Liver (tissue), 8 donors: ENCODE measurements at regions not wholly inside any gene's neighbourhood (a gene's known extent, or its start where the extent isn't known, plus 50 kb on each side); places are given as distances from the start of the nearest gene placed in this dataset.

ENCODE experiments used
- DNase-seq: peaks from one replicate; pipeline ENCODE4 v3.0.0-alpha.2; 2017; ENCODE audit warnings: low spot score
- H3K27ac ChIP-seq, 2 donors: one replicate each; pipeline ENCODE4 v1.7.0; 2013; ENCODE audit warnings: inconsistent platforms in 2 of 2, low read length in 2 of 2, control low read depth in 1 of 2, low read depth in 1 of 2, mild to moderate bottlenecking in 1 of 2
- H3K27me3 ChIP-seq, 4 donors: one replicate each; pipeline versions ENCODE4 v1.6.1 to v1.7.0; 2013; ENCODE audit warnings: low read length in 3 of 4, inconsistent platforms in 1 of 4, mild to moderate bottlenecking in 1 of 4, moderate library complexity in 1 of 4; ENCODE audit not compliant: control insufficient read depth in 4 of 4, insufficient read depth in 4 of 4
- H3K36me3 ChIP-seq, 4 donors: one replicate each; pipeline versions ENCODE4 v1.6.1 to v1.7.0; 2013; ENCODE audit warnings: low read length in 3 of 4, mild to moderate bottlenecking in 3 of 4, low read depth in 1 of 4, moderate library complexity in 1 of 4; ENCODE audit not compliant: control insufficient read depth in 4 of 4, insufficient read depth in 3 of 4
- H3K4me1 ChIP-seq, 4 donors: one replicate each; pipeline versions ENCODE4 v1.6.1 to v1.7.0; 2013; ENCODE audit warnings: low read length in 3 of 4, mild to moderate bottlenecking in 3 of 4, moderate library complexity in 1 of 4; ENCODE audit not compliant: control insufficient read depth in 4 of 4, insufficient read depth in 4 of 4
- H3K4me3 ChIP-seq, 3 donors: one replicate each; pipeline versions ENCODE4 v1.6.1 to v1.7.0; 2013; ENCODE audit warnings: low read length in 3 of 3, control low read depth in 1 of 3, low read depth in 1 of 3, mild to moderate bottlenecking in 1 of 3
- H3K9ac ChIP-seq, 2 donors: one replicate each; pipeline ENCODE4 v1.7.0; 2013; ENCODE audit warnings: low read length in 2 of 2, mild to moderate bottlenecking in 2 of 2, moderate library complexity in 2 of 2, control low read depth in 1 of 2, low read depth in 1 of 2
- H3K9me3 ChIP-seq, 4 donors: one replicate each; pipeline versions ENCODE4 v1.6.1 to v1.7.0; 2013; ENCODE audit warnings: low read length in 3 of 4; ENCODE audit not compliant: control insufficient read depth in 4 of 4
- CTCF ChIP-seq: fragments of 150-350 bp; IDR thresholded peaks from 2 replicates; pipeline ENCODE4 v1.5.1; 2017; ENCODE audit warnings: improper control_type of control experiment, low read depth, low read length; ENCODE audit not compliant: missing input control
- EGR1 ChIP-seq, 2 donors: IDR thresholded peaks; 2 replicates each; pipeline ENCODE4 v1.6.1; 2016 to 2018; ENCODE audit warnings: antibody characterized with exemption in 2 of 2, low read depth in 2 of 2
- FOXA1 ChIP-seq: IDR thresholded peaks from 2 replicates; pipeline ENCODE4 v1.6.1; 2016; ENCODE audit warnings: antibody characterized with exemption
- FOXA2 ChIP-seq: IDR thresholded peaks from 2 replicates; pipeline ENCODE4 v1.6.1; 2016; ENCODE audit warnings: antibody characterized with exemption
- GABPA ChIP-seq, 2 donors: IDR thresholded peaks in 1 of 2; conservative IDR thresholded peaks in 1 of 2; 2 replicates each; pipeline ENCODE4 v1.6.1; 2016; ENCODE audit warnings: antibody characterized with exemption in 2 of 2, mild to moderate bottlenecking in 1 of 2, moderate library complexity in 1 of 2
- HNF4A ChIP-seq, 2 donors: conservative IDR thresholded peaks; 2 replicates each; pipeline ENCODE4 v1.6.1; 2016; ENCODE audit warnings: antibody characterized with exemption in 2 of 2, mild to moderate bottlenecking in 2 of 2
- HNF4G ChIP-seq: IDR thresholded peaks from 2 replicates; pipeline ENCODE4 v1.6.1; 2016; ENCODE audit warnings: antibody characterized with exemption
- JUND ChIP-seq, 2 donors: IDR thresholded peaks; 2 replicates each; pipeline ENCODE4 v1.6.1; 2016; ENCODE audit warnings: antibody characterized with exemption in 2 of 2
- MAX ChIP-seq: IDR thresholded peaks from 2 replicates; pipeline ENCODE4 v1.6.1; 2016; ENCODE audit warnings: antibody characterized with exemption
- NR2F2 ChIP-seq: IDR thresholded peaks from 2 replicates; pipeline ENCODE4 v1.6.1; 2016; ENCODE audit warnings: antibody characterized with exemption
- RAD21 ChIP-seq, 2 donors: IDR thresholded peaks; 2 replicates each; pipeline ENCODE4 v1.6.1; 2016; ENCODE audit warnings: antibody characterized with exemption in 2 of 2, mild to moderate bottlenecking in 2 of 2
- REST ChIP-seq: IDR thresholded peaks from 2 replicates; pipeline ENCODE4 v1.6.1; 2016; ENCODE audit warnings: antibody characterized with exemption, mild to moderate bottlenecking
- RXRA ChIP-seq, 2 donors: IDR thresholded peaks; 2 replicates each; pipeline ENCODE4 v1.6.1; 2017 to 2018; ENCODE audit warnings: antibody characterized with exemption in 2 of 2, mild to moderate bottlenecking in 1 of 2
- SP1 ChIP-seq: IDR thresholded peaks from 2 replicates; pipeline ENCODE4 v1.6.1; 2018; ENCODE audit warnings: antibody characterized with exemption, mild to moderate bottlenecking
- TAF1 ChIP-seq: conservative IDR thresholded peaks from 2 replicates; pipeline ENCODE4 v1.6.1; 2016; ENCODE audit warnings: antibody characterized with exemption, mild to moderate bottlenecking
- ZBTB33 ChIP-seq: IDR thresholded peaks from 2 replicates; pipeline ENCODE4 v1.6.1; 2016; ENCODE audit warnings: antibody characterized with exemption
- WGBS: extraction: QIAGEN DNeasy Blood & Tissue Kit; methylation state at CpG from one replicate; pipeline ENCODE4 v1.1.7; 2013; 5-methylcytosine and 5-hydroxymethylcytosine counted together
- donor health status: healthy.
- donor health status: healthy.
- donor health status: healthy.
- donor health status: healthy.
- donor health status: healthy.

GRCh38 chr1:239574112-239574511, 187.7 kb downstream of the CHRM3 start (continued):
- TF ChIP-seq ZBTB33: no peak
- TF ChIP-seq EGR1 (IDR thresholded peaks at IDR 0.05; ENCODE audit: low read depth in 2 of 2): no peak
- no peak for TF ChIP-seq MAX

GRCh38 chr1:239575113-239575512, 188.7 kb downstream of the CHRM3 start:
- no peak for DNase-seq
- Histone ChIP-seq H3K9ac (no peak overlapping the region), H3K27me3 (no peaks in the 10 kb centered on the region), H3K4me1 (no peaks in the 10 kb centered on the region), H3K9me3 (no peaks in the 10 kb centered on the region), H3K4me3 (no peak overlapping the region), H3K27ac (no peak overlapping the region), H3K36me3 (no peaks in the 10 kb centered on the region)
- TF ChIP-seq FOXA2 (no peak), SP1 (no peak), MAX (no peak), RAD21 (IDR thresholded peaks at IDR 0.05) (no peak), REST (no peak)
- WGBS: 78% methylated on average over 2 of the region's 2 CpGs

GRCh38 chr1:239583536-239583935, 197.2 kb downstream of the CHRM3 start:
- TF ChIP-seq MAX (no peak), FOXA1 (no peak), HNF4A (conservative IDR thresholded peaks at IDR 0.05) (no peak), SP1 (no peak), TAF1 (no peak), JUND (IDR thresholded peaks at IDR 0.05) (no peak), REST (no peak), GABPA (IDR thresholded peaks at IDR 0.05 in 1 of 2, conservative IDR thresholded peaks at IDR 0.05 in 1 of 2) (no peak), RXRA (IDR thresholded peaks at IDR 0.05) (no peak), HNF4G (no peak), CTCF (no peak), FOXA2 (no peak), NR2F2 (no peak), ZBTB33 (no peak), EGR1 (IDR thresholded peaks at IDR 0.05; ENCODE audit: low read depth in 2 of 2) (no peak), RAD21 (IDR thresholded peaks at IDR 0.05) (no peak)
- no peak for DNase-seq
- H3K9me3 ChIP-seq: no peaks in the 10 kb centered on the region

More at GRCh38 chr1:239583536-239583935, 197.2 kb downstream of the CHRM3 start:
- Histone ChIP-seq H3K36me3 (no peaks in the 10 kb centered on the region), H3K9ac (no peak overlapping the region), H3K27ac (no peak overlapping the region), H3K27me3 (peaks cover 0 to 4% (median 0%) of the 10 kb centered on the region in 4 donors), H3K4me1 (peaks cover 0 to 1% (median 0%) of the 10 kb centered on the region in 4 donors), H3K4me3 (no peak overlapping the region)
- WGBS: 69% methylated on average over 1 of the region's 1 CpG
